Lower lobe of right lung (tissue), 2 donors: ENCODE measurements at regions not wholly inside any gene's neighbourhood (a gene's known extent, or its start where the extent isn't known, plus 50 kb on each side); places are given as distances from the start of the nearest gene placed in this dataset.

Source experiments
- ATAC-seq, 2 donors: fragments of 200-7000 bp; cut with Tn5 transposase; one replicate each; pipeline ENCODE4 v1.9.1; 2020 to 2022; ENCODE audit warnings: mild to moderate bottlenecking in 2 of 2, moderate library complexity in 2 of 2
- DNase-seq: peaks from one replicate; pipeline ENCODE4 v3.0.0-alpha.2; 2020
- H3K27ac ChIP-seq: fragments of 200-600 bp; one replicate; pipeline ENCODE4 v1.8.0; 2022
- H3K27me3 ChIP-seq: fragments of 200-600 bp; one replicate; pipeline ENCODE4 v1.8.0; 2022; ENCODE audit warnings: low read depth
- H3K36me3 ChIP-seq: fragments of 200-600 bp; one replicate; pipeline ENCODE4 v1.8.0; 2022; ENCODE audit warnings: mild to moderate bottlenecking
- H3K4me1 ChIP-seq: fragments of 200-600 bp; one replicate; pipeline ENCODE4 v1.8.0; 2022
- H3K4me3 ChIP-seq: fragments of 200-600 bp; one replicate; pipeline ENCODE4 v1.8.0; 2022; ENCODE audit warnings: mild to moderate bottlenecking
- H3K9me3 ChIP-seq: fragments of 200-600 bp; one replicate; pipeline ENCODE4 v1.8.0; 2022
- intact Hi-C: fragments of 100-400 bp; cut with DNase I; formaldehyde crosslinking; loops from one replicate; pipeline ENCODE4 v1.11.0; 2022
- TF ChIP-seq, protein P1 (sequence below): fragments of 200-600 bp; IDR thresholded peaks from one replicate; pipeline ENCODE4 v1.8.0; 2022; ENCODE audit warnings: antibody characterized with exemption, mild to moderate bottlenecking
- donor health status: DM: no; HTN: yes; CAD: no; lungs with severe emphysema.

DNA sequence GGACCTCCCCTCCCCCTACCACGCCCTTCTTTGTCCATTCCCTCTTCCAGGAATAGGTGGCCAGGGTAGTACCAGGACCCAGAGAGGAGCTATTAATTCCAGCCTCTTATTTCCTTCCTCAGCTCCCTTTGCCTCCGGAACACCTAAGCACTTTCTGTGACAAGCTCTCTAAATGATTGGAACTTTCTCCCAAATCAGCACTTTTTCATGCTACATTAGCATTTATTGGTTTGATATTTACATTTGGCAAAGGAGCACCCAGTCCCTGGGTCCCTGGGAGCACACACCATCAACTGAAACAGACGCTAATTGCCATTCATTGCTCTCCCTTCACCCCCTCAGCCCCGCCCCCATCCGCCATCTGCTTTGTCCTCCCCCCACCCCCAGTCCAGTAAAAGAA is 182.0 kb upstream of the BCOR start:
- no peaks in the 10 kb centered on the region for H3K36me3 ChIP-seq
- TF ChIP-seq, protein P1, sequence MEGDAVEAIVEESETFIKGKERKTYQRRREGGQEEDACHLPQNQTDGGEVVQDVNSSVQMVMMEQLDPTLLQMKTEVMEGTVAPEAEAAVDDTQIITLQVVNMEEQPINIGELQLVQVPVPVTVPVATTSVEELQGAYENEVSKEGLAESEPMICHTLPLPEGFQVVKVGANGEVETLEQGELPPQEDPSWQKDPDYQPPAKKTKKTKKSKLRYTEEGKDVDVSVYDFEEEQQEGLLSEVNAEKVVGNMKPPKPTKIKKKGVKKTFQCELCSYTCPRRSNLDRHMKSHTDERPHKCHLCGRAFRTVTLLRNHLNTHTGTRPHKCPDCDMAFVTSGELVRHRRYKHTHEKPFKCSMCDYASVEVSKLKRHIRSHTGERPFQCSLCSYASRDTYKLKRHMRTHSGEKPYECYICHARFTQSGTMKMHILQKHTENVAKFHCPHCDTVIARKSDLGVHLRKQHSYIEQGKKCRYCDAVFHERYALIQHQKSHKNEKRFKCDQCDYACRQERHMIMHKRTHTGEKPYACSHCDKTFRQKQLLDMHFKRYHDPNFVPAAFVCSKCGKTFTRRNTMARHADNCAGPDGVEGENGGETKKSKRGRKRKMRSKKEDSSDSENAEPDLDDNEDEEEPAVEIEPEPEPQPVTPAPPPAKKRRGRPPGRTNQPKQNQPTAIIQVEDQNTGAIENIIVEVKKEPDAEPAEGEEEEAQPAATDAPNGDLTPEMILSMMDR: no peak
- no peak overlapping the region for H3K27ac ChIP-seq
- no peaks in the 10 kb centered on the region for H3K9me3 ChIP-seq
- ATAC-seq (no peak), DNase-seq (no peak)
- H3K4me1 ChIP-seq: no peaks in the 10 kb centered on the region
- intact Hi-C loops: no loop called here
- no peak overlapping the region for H3K4me3 ChIP-seq
- H3K27me3 ChIP-seq: no peaks in the 10 kb centered on the region

DNA sequence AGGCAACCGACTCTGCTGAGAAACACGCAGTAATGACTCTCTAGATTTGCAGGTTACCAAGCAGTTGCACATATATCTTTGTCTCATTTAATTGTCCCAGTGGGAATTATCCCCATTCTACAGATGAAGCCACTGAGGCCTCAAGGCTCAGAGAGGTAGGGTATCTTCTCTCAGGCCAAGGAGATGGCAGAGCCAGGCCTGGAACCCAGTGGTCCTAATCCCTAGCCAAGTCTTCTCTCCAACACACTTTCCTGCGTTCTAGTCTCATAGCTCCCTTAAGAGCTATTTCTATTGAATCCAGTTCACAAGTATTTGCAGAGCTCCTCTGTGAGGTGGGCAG is 181.3 kb upstream of the BCOR start:
- no peaks in the 10 kb centered on the region for H3K36me3 ChIP-seq
- no peaks in the 10 kb centered on the region for H3K9me3 ChIP-seq
- H3K4me1 ChIP-seq: no peaks in the 10 kb centered on the region
- no peak for DNase-seq
- intact Hi-C loops: no loop called here
- no peak for ATAC-seq
- TF ChIP-seq, protein P1: no peak
- H3K4me3 ChIP-seq: no peak overlapping the region
- no peak overlapping the region for H3K27ac ChIP-seq
- H3K27me3 ChIP-seq: no peaks in the 10 kb centered on the region

DNA sequence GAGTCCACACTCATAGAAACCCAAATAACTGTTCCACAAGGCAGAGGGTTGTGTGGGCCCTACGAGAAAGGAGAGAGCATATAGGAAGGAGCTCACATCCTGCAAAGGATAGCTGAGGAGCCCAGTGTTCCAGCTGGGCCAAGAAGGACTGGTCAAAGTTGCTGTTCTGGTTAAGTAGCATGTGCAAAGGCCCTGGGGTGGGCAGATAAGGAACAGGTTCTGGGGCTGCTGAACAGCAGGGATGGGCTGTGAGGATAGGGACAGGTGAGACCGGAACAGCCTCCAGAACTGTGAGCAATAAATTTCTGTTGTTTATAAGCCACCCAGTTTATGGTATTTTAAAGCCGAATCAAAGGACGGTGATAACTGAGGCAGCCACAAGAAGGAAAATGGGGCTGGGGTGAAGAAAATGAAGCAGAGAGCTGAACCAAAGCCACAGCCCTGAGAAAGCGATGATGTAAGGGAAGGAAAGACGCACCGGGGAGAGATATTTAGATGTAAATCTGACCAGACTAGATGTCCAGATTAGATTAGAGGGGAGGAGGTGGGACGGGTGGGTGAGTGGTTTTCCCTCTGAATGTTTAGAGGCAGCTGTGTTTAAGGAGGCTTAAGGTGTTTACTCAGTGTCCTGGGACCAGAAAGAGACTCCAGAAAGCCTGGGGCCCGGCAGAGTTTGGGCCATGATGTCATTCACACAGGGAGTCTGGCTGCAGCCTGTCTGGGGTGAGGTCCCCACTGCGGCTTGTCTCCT is 180.8 kb upstream of the BCOR start:
- Histone ChIP-seq H3K27me3 (no peaks in the 10 kb centered on the region), H3K27ac (no peak overlapping the region), H3K4me3 (no peak overlapping the region), H3K4me1 (no peaks in the 10 kb centered on the region), H3K36me3 (no peaks in the 10 kb centered on the region), H3K9me3 (no peaks in the 10 kb centered on the region)
- ATAC-seq (peak; percentile 38 to 56), DNase-seq (no peak)
- TF ChIP-seq, protein P1: no peak
- intact Hi-C loops: no loop called here

DNA sequence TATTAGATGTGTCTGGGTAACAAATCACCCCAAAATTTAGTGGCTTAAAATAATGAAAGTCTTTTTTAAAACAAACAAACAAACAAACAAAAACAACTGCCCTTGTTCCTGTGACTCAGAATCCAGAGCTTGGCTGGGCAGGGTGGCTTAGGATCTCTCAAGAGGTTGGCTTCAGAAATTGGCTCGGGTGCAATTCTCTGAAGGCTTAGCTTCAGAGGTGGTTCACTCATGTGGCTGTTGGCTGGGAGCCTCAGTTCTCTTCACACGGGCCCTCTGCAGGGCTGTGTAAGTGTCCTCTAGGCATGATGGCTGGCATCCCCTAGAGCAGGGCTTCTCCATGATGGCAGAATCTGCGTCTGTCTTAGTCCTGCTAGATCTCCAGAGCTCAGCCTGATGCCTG is 179.9 kb upstream of the BCOR start:
- intact Hi-C loops: no loop called here
- ATAC-seq (no peak), DNase-seq (no peak)
- Histone ChIP-seq H3K27ac (no peak overlapping the region), H3K9me3 (no peaks in the 10 kb centered on the region), H3K4me1 (no peaks in the 10 kb centered on the region), H3K27me3 (no peaks in the 10 kb centered on the region), H3K4me3 (no peak overlapping the region), H3K36me3 (no peaks in the 10 kb centered on the region)
- TF ChIP-seq, protein P1: no peak

DNA sequence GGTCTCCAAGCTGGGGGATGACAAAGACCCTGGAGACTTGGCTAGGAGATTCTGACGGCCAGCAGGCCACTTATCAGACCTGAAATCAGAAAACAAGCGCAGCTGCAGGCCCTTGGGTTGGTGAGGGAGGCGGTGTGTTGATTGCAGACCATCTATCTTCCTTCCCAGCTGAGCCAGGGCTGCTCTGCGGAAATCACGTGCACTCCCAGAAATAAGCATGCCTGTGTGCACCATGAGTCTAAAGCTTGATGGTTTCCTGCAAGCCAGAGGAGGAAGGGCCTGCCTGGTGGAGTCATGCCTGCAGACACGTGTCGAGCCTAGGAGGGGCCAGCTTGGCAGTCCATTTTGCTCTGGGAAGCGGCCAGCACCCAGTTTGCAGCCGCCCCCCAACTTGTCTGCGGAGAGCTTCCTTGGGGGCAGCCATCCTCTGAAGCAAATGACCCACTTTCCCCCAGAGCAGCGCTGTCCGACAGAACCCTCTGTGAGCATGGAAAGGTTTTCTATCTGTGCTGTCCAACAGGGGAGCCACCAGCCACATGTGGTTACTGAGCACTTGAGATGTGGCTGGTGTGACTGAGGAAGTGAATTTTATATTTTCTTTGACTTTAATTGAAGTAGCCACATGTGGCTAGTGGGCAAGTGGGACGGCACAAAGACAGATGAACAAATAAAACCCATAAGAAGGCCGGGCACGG is 175.7 kb upstream of the BCOR start:
- H3K4me1 ChIP-seq: no peaks in the 10 kb centered on the region
- no peaks in the 10 kb centered on the region for H3K9me3 ChIP-seq
- DNase-seq: no peak
- peak in 1 of 2 donors; percentile 73 for ATAC-seq
- no peaks in the 10 kb centered on the region for H3K36me3 ChIP-seq
- TF ChIP-seq, protein P1: no peak
- H3K27me3 ChIP-seq: no peaks in the 10 kb centered on the region
- no peak overlapping the region for H3K27ac ChIP-seq
- H3K4me3 ChIP-seq: no peak overlapping the region
- intact Hi-C loops: no loop called here
